ENCODE measurements at regions not wholly inside any gene's neighbourhood (a gene's known extent, or its start where the extent isn't known, plus 50 kb on each side); places are given as distances from the start of the nearest gene placed in this dataset.
"Not testable (repeated sequence)": the region's sequence is repeated elsewhere in the genome, so short reads cannot be mapped to it uniquely, and the experiment has no call there.

DNA sequence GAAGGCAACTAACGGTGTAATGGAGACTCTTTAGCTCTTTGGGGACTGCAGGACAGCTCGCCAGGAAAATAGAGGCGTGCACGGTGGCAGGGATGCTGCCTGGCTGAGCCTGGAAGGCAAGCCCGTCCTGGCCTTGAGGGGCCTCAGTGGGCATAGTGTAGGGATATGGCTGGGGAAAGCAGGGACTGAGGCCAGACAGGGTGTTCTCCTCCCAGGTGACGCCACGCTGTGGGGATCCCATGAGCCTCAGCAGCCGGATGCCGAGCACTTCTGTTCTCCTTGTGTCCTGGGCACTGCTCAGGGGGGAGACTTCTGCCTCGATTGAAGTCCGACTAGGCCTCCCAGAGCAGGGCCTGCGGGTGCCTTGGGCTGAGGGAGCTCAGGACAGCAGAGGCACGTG, 89.2 kb downstream of the NPIPB11 start:
- no peaks in the 10 kb centered on the region for H3K36me3 ChIP-seq (ENCODE audit: control insufficient read depth in 3 of 3, insufficient read depth in 3 of 3, low read length in 3 of 3)
- H3K9ac ChIP-seq (ENCODE audit: low read depth in 1 of 3, low read length in 3 of 3) = no peak overlapping the region
- peaks cover 0 to 7% (median 3%) of the 10 kb centered on the region in 3 donors for H3K27me3 ChIP-seq (ENCODE audit: control insufficient read depth in 3 of 3, insufficient read depth in 3 of 3, low read length in 3 of 3)
- no peaks in the 10 kb centered on the region for H3K9me3 ChIP-seq (ENCODE audit: control insufficient read depth in 3 of 3, low read length in 3 of 3)
- peaks cover 2 to 6% (median 3%) of the 10 kb centered on the region in 3 donors for H3K4me1 ChIP-seq (ENCODE audit: control insufficient read depth in 3 of 3, insufficient read depth in 3 of 3, low read length in 3 of 3)
- no peak overlapping the region for H3K27ac ChIP-seq (ENCODE audit: low read depth, low read length)
- H3K4me3 ChIP-seq (ENCODE audit: low read length in 3 of 3) = no peak overlapping the region

- peaks cover 2 to 6% (median 3%) of the 10 kb centered on the region in 3 donors for H3K4me1 ChIP-seq (ENCODE audit: control insufficient read depth in 3 of 3, insufficient read depth in 3 of 3, low read length in 3 of 3)
- no peak overlapping the region for H3K4me3 ChIP-seq (ENCODE audit: low read length in 3 of 3)
- no peaks in the 10 kb centered on the region for H3K9me3 ChIP-seq (ENCODE audit: control insufficient read depth in 3 of 3, low read length in 3 of 3)
- H3K36me3 ChIP-seq (ENCODE audit: control insufficient read depth in 3 of 3, insufficient read depth in 3 of 3, low read length in 3 of 3) = no peaks in the 10 kb centered on the region
- no peak overlapping the region for H3K27ac ChIP-seq (ENCODE audit: low read depth, low read length)
- H3K27me3 ChIP-seq (ENCODE audit: control insufficient read depth in 3 of 3, insufficient read depth in 3 of 3, low read length in 3 of 3) = peaks cover 0 to 7% (median 3%) of the 10 kb centered on the region in 3 donors
- H3K9ac ChIP-seq (ENCODE audit: low read depth in 1 of 3, low read length in 3 of 3) = no peak overlapping the region
Measured at GRCh38 chr16:29316761-29317183, 89.7 kb downstream of the NPIPB11 start.

DNA sequence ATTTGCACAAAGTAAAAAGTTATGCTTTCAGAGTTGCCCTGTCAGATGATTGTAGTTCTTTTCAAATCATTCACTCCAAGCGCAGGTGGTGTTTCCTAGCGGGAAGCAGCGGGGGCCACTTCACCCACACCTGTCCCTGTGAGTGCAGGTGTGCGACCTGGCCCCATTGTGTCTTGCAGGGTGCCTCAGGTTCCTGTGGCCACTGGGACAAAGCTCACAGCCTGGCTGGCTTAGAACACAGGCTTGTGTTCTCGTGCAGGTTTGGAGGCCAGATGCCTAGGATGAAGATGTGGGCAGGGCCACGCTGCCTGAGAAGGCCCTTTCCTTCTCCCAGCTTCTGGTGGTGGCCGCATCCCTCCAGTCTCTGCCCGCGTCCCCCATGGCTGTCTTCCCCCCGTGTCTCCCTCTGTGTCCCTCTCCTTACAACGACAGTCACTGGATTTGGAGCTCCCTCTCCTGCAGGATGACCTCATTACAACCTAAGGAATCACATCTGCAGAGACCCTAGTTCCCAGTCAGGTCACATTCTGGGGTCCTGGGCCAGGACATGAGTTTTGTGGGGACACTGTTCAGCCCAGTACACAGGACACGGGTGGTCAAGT, 90.5 kb downstream of the NPIPB11 start:
- Histone ChIP-seq H3K36me3 (ENCODE audit: control insufficient read depth in 3 of 3, insufficient read depth in 3 of 3, low read length in 3 of 3) (no peaks in the 10 kb centered on the region), H3K4me3 (ENCODE audit: low read length in 3 of 3) (no peak overlapping the region), H3K4me1 (ENCODE audit: control insufficient read depth in 3 of 3, insufficient read depth in 3 of 3, low read length in 3 of 3) (peaks cover 3 to 13% (median 6%) of the 10 kb centered on the region in 3 donors), H3K9ac (ENCODE audit: low read depth in 1 of 3, low read length in 3 of 3) (no peak overlapping the region), H3K9me3 (ENCODE audit: control insufficient read depth in 3 of 3, low read length in 3 of 3) (no peaks in the 10 kb centered on the region), H3K27ac (ENCODE audit: low read depth, low read length) (no peak overlapping the region), H3K27me3 (ENCODE audit: control insufficient read depth in 3 of 3, insufficient read depth in 3 of 3, low read length in 3 of 3) (peaks cover 0 to 7% (median 3%) of the 10 kb centered on the region in 3 donors)

DNA sequence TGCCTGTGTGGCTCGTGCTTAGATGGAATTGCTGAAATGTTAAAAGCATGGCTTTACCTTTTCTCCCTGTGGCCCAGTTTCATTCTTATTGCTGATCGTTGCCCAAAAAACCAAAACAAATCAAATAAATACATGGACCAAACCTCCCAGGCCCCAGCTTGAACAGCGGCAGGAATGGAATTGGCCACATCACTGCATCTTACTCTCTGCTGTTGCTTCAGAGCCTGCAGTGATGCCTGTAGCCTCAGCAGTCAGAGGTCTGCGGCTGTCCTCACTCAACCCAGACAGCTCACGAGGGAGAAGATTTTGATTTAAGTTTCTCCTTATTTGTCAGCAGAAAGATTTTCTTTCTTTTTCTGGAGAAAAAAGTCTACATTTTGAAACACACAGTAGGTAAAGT, 91.5 kb downstream of the NPIPB11 start:
- H3K9me3 ChIP-seq (ENCODE audit: control insufficient read depth in 3 of 3, low read length in 3 of 3) = no peaks in the 10 kb centered on the region
- no peaks in the 10 kb centered on the region for H3K36me3 ChIP-seq (ENCODE audit: control insufficient read depth in 3 of 3, insufficient read depth in 3 of 3, low read length in 3 of 3)
- no peak overlapping the region for H3K27ac ChIP-seq (ENCODE audit: low read depth, low read length)
- no peak overlapping the region for H3K9ac ChIP-seq (ENCODE audit: low read depth in 1 of 3, low read length in 3 of 3)
- peaks cover 0 to 7% (median 3%) of the 10 kb centered on the region in 3 donors for H3K27me3 ChIP-seq (ENCODE audit: control insufficient read depth in 3 of 3, insufficient read depth in 3 of 3, low read length in 3 of 3)
- H3K4me3 ChIP-seq (ENCODE audit: low read length in 3 of 3) = no peak overlapping the region
- peaks cover 6 to 15% (median 9%) of the 10 kb centered on the region in 3 donors for H3K4me1 ChIP-seq (ENCODE audit: control insufficient read depth in 3 of 3, insufficient read depth in 3 of 3, low read length in 3 of 3)

DNA sequence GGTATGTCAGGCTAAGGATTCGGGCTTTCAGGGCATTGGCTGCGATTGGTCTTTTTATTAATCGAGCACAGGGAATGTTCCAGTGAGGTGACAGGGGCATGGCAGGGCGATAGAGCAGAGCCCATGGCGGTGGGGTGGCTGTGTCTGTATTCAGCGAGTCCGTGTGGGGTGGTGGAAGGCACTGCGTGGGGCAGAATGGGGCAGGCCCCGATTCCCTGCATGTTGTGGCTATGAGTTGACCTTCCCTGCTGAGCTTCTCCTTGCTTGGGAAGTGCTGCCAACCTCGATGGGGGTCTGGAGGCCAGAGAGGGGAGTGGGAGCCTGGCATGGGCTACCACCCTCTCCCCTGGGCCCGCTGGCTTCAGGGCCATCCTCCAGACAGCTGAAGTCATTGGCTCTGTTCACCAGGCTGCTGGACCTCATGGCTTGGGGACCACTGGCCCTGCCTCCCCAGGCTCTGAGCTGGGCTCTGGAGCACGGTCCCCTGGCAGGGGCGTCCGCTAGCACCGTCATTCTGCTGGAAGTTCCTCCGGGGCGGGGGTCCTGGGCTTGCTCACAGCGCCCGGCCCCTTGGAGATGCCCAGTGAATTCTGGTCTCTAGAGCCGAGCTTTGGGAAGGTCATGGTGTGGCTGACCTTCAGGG, 92.1 kb downstream of the NPIPB11 start:
- Histone ChIP-seq H3K9me3 (ENCODE audit: control insufficient read depth in 3 of 3, low read length in 3 of 3) (no peaks in the 10 kb centered on the region), H3K4me1 (ENCODE audit: control insufficient read depth in 3 of 3, insufficient read depth in 3 of 3, low read length in 3 of 3) (peaks cover 6 to 15% (median 9%) of the 10 kb centered on the region in 3 donors), H3K27ac (ENCODE audit: low read depth, low read length) (no peak overlapping the region), H3K36me3 (ENCODE audit: control insufficient read depth in 3 of 3, insufficient read depth in 3 of 3, low read length in 3 of 3) (no peaks in the 10 kb centered on the region), H3K4me3 (ENCODE audit: low read length in 3 of 3) (no peak overlapping the region), H3K27me3 (ENCODE audit: control insufficient read depth in 3 of 3, insufficient read depth in 3 of 3, low read length in 3 of 3) (peaks cover 0 to 7% (median 3%) of the 10 kb centered on the region in 3 donors), H3K9ac (ENCODE audit: low read depth in 1 of 3, low read length in 3 of 3) (no peak overlapping the region)

- Histone ChIP-seq H3K9ac (ENCODE audit: low read depth in 1 of 3, low read length in 3 of 3) (no peak overlapping the region), H3K36me3 (ENCODE audit: control insufficient read depth in 3 of 3, insufficient read depth in 3 of 3, low read length in 3 of 3) (no peaks in the 10 kb centered on the region), H3K9me3 (ENCODE audit: control insufficient read depth in 3 of 3, low read length in 3 of 3) (no peaks in the 10 kb centered on the region), H3K27ac (ENCODE audit: low read depth, low read length) (no peak overlapping the region), H3K4me3 (ENCODE audit: low read length in 3 of 3) (no peak overlapping the region), H3K4me1 (ENCODE audit: control insufficient read depth in 3 of 3, insufficient read depth in 3 of 3, low read length in 3 of 3) (peaks cover 6 to 15% (median 9%) of the 10 kb centered on the region in 3 donors), H3K27me3 (ENCODE audit: control insufficient read depth in 3 of 3, insufficient read depth in 3 of 3, low read length in 3 of 3) (peaks cover 0 to 7% (median 3%) of the 10 kb centered on the region in 3 donors)
Measured at GRCh38 chr16:29313559-29314048, 92.9 kb downstream of the NPIPB11 start.

DNA sequence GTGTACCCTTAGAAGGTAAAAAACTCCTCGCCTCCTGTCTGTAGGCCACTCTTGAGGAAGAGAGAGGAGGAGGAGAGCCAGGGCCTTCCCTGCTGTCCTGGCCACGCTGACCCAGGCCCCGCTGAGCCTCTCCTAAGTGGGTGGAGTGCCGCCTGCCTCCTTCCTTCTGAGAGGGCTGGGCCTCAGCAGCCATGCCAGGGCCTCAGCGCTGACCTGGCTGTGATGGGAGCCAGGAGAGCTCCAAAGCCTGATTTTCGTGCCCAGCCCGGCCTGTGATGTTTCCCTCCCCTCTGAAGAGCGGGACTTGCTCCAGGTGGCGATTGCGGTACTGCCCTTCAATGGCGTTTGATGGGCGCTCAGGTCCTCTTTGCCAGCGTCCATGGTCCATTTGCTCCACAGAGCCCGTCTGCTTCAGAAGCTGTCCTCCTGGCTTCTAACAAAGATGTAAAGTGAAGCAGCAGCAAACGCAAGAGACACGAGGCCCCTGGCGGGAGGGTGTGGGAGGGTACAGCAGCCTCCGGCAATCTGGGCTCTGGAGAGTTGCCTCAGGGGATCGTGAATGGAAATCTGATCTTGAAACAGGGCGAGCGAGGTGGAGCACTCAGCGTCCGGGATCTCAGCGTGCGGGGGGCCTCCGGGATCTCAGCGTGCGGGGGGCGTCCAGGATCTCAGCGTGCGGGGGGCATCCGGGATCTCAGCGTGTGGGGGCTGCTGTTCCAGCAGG, 93.5 kb downstream of the NPIPB11 start:
- Histone ChIP-seq H3K9ac (ENCODE audit: low read depth in 1 of 3, low read length in 3 of 3) (no peak overlapping the region), H3K4me3 (ENCODE audit: low read length in 3 of 3) (no peak overlapping the region), H3K27ac (ENCODE audit: low read depth, low read length) (no peak overlapping the region), H3K27me3 (ENCODE audit: control insufficient read depth in 3 of 3, insufficient read depth in 3 of 3, low read length in 3 of 3) (peaks cover 0 to 7% (median 3%) of the 10 kb centered on the region in 3 donors), H3K9me3 (ENCODE audit: control insufficient read depth in 3 of 3, low read length in 3 of 3) (no peaks in the 10 kb centered on the region), H3K36me3 (ENCODE audit: control insufficient read depth in 3 of 3, insufficient read depth in 3 of 3, low read length in 3 of 3) (no peaks in the 10 kb centered on the region), H3K4me1 (ENCODE audit: control insufficient read depth in 3 of 3, insufficient read depth in 3 of 3, low read length in 3 of 3) (peaks cover 6 to 15% (median 9%) of the 10 kb centered on the region in 3 donors)

GRCh38 chr16:29312345-29312675, 94.2 kb downstream of the NPIPB11 start:
- H3K27ac ChIP-seq (ENCODE audit: low read depth, low read length); H3K4me3 ChIP-seq (ENCODE audit: low read length in 3 of 3): not testable (repeated sequence)

DNA sequence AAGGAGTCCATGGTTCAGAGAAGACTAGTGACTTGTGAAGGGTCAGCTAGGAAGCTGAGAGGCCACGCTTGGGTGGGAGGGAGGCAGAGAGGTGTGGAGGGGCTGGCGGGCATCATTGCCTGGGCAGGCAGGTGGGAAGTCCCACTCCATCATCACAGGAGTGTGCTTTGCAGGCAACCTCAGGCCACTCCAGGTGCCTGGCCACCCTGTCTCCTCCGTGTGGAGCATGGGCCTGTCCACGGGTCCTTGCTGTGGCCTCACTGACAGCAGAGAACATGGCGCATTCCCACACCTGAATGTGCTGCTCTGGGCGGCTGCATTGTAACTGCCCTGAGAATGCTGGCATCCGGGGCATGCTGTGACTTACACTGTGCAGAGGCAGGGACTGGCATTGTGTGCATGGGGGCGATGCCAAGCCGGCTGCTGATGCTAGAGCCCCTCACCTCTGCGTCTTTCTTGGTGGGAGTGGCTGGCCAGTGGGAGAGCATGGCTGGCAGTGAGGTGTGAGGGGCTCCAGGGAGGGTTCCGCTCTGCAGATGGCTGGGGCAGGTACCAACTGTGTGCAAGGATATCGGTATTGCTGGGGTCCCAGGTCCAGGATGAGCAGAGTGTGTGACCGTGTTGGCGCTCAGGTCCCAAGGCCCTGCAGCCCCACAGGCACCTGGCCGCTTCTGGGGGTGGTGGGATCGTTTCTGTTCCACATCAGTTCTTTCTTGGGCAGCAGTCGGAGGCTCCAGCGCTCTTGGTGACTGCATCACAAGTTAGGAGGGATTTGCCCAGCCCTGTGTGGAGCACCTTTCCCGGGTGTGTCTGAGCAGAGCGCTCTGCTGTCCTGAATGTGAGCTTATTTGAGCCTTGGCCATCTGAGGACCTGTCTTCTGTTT, 94.8 kb downstream of the NPIPB11 start:
- peaks cover 6 to 15% (median 9%) of the 10 kb centered on the region in 3 donors for H3K4me1 ChIP-seq (ENCODE audit: control insufficient read depth in 3 of 3, insufficient read depth in 3 of 3, low read length in 3 of 3)
- peak overlapping the region; percentile 51 for H3K27ac ChIP-seq (ENCODE audit: low read depth, low read length)
- no peaks in the 10 kb centered on the region for H3K9me3 ChIP-seq (ENCODE audit: control insufficient read depth in 3 of 3, low read length in 3 of 3)
- no peaks in the 10 kb centered on the region for H3K36me3 ChIP-seq (ENCODE audit: control insufficient read depth in 3 of 3, insufficient read depth in 3 of 3, low read length in 3 of 3)
- H3K4me3 ChIP-seq (ENCODE audit: low read length in 3 of 3) = no peak overlapping the region
- no peak overlapping the region for H3K9ac ChIP-seq (ENCODE audit: low read depth in 1 of 3, low read length in 3 of 3)
- H3K27me3 ChIP-seq (ENCODE audit: control insufficient read depth in 3 of 3, insufficient read depth in 3 of 3, low read length in 3 of 3) = peaks cover 0 to 6% (median 3%) of the 10 kb centered on the region in 3 donors

More at GRCh38 chr16:29312345-29312675, 94.2 kb downstream of the NPIPB11 start:
- H3K9ac ChIP-seq (ENCODE audit: low read depth in 1 of 3, low read length in 3 of 3); H3K27me3 ChIP-seq (ENCODE audit: control insufficient read depth in 3 of 3, insufficient read depth in 3 of 3, low read length in 3 of 3); H3K36me3 ChIP-seq (ENCODE audit: control insufficient read depth in 3 of 3, insufficient read depth in 3 of 3, low read length in 3 of 3); H3K9me3 ChIP-seq (ENCODE audit: control insufficient read depth in 3 of 3, low read length in 3 of 3): not testable (repeated sequence)
- peaks cover 6 to 15% (median 9%) of the 10 kb centered on the region in 3 donors for H3K4me1 ChIP-seq (ENCODE audit: control insufficient read depth in 3 of 3, insufficient read depth in 3 of 3, low read length in 3 of 3)
